NCI-H1092 (cell line): ENCODE measurements at regions not wholly inside any gene's neighbourhood (a gene's known extent, or its start where the extent isn't known, plus 50 kb on each side); places are given as distances from the start of the nearest gene placed in this dataset.
"Not testable (repeated sequence)": the region's sequence is repeated elsewhere in the genome, so short reads cannot be mapped to it uniquely, and the experiment has no call there.

ENCODE experiments used
- DNase-seq: peaks from one replicate; lab custom pipeline; 2025; lab: John Stamatoyannopoulos, UW

GRCh38 chr5:82493221-82493620 is 215.1 kb upstream of the RPS23 start:
- DNase-seq: no peak

- DNase-seq: no peak
Observed at GRCh38 chr5:82491397-82491796, 213.2 kb upstream of the RPS23 start.

GRCh38 chr5:82489683-82490082 is 211.5 kb upstream of the RPS23 start:
- no peak for DNase-seq

- DNase-seq: no peak
Observed at GRCh38 chr5:82487131-82487530, 209.0 kb upstream of the RPS23 start.

- no peak for DNase-seq
Observed at GRCh38 chr5:82480331-82480730, 202.2 kb upstream of the RPS23 start.

- DNase-seq: no peak
Observed at GRCh38 chr5:82476155-82476554, 198.0 kb upstream of the RPS23 start.

GRCh38 chr5:82473262-82473661 is 195.1 kb upstream of the RPS23 start:
- DNase-seq: no peak

- no peak for DNase-seq
Observed at GRCh38 chr5:82470185-82470994, 192.2 kb upstream of the RPS23 start.

GRCh38 chr5:82466986-82467561 is 188.9 kb upstream of the RPS23 start:
- no peak for DNase-seq

- no peak for DNase-seq
Observed at GRCh38 chr5:82465235-82465634, 187.1 kb upstream of the RPS23 start.

GRCh38 chr5:82459626-82460025 is 181.5 kb upstream of the RPS23 start:
- DNase-seq: no peak

- not testable (repeated sequence) for DNase-seq
Observed at GRCh38 chr5:82455317-82455716, 177.2 kb upstream of the RPS23 start.

- no peak for DNase-seq
Observed at GRCh38 chr5:82448374-82448773, 170.2 kb upstream of the RPS23 start.

GRCh38 chr5:82447913-82448312 is 169.8 kb upstream of the RPS23 start:
- DNase-seq: no peak

GRCh38 chr5:82446809-82447208 is 168.7 kb upstream of the RPS23 start:
- no peak for DNase-seq

GRCh38 chr5:82445726-82446335 is 167.7 kb upstream of the RPS23 start:
- DNase-seq: no peak

- no peak for DNase-seq
Observed at GRCh38 chr5:82439750-82440445, 161.7 kb upstream of the RPS23 start.

- DNase-seq: not testable (repeated sequence)
Observed at GRCh38 chr5:82437565-82437964, 159.4 kb upstream of the RPS23 start.

GRCh38 chr5:82436291-82436690 is 158.1 kb upstream of the RPS23 start:
- no peak for DNase-seq

GRCh38 chr5:82434696-82435660 is 156.8 kb upstream of the RPS23 start:
- DNase-seq: not testable (repeated sequence)

GRCh38 chr5:82426464-82427154 is 148.5 kb upstream of the RPS23 start:
- DNase-seq: no peak
